ENCODE measurements at regions not wholly inside any gene's neighbourhood (a gene's known extent, or its start where the extent isn't known, plus 50 kb on each side); places are given as distances from the start of the nearest gene placed in this dataset.

GRCh38 chr10:28135258-28135657 is 136.4 kb upstream of the ODAD2 start:
- H3K4me1 Mint-ChIP-seq (ENCODE audit: low read depth) = peaks cover 3% of the 10 kb centered on the region
- TF ChIP-seq CTCF (IDR thresholded peaks at IDR 0.05) = no peak
- intact Hi-C loops (cut with micrococcal nuclease) = no loop called here
- no peak overlapping the region for H3K27ac Mint-ChIP-seq
- POLR2A ChIA-PET = no interaction called here
- H3K9me3 Mint-ChIP-seq = peaks cover 23% of the 10 kb centered on the region
- peaks cover 39% of the 10 kb centered on the region for H3K36me3 Mint-ChIP-seq (ENCODE audit: low read depth)
- no peak for ATAC-seq
- no peak overlapping the region for H3K4me3 Mint-ChIP-seq
- no peaks in the 10 kb centered on the region for H3K27me3 Mint-ChIP-seq
- no peak for DNase-seq
- CTCF ChIA-PET = no interaction called here

GRCh38 chr10:28130267-28130666 is 131.4 kb upstream of the ODAD2 start:
- H3K27ac Mint-ChIP-seq = no peak overlapping the region
- ATAC-seq (no peak), DNase-seq (no peak)
- TF ChIP-seq CTCF (IDR thresholded peaks at IDR 0.05) = no peak
- CTCF ChIA-PET = no interaction called here
- H3K27me3 Mint-ChIP-seq = no peaks in the 10 kb centered on the region
- POLR2A ChIA-PET = interaction anchor here (0.6 kb wide), 1 partner anchor 47 kb away, joined by 3 read pairs; no protein-coding TSS in a partner anchor
- peaks cover 30% of the 10 kb centered on the region for H3K36me3 Mint-ChIP-seq (ENCODE audit: low read depth)
- peaks cover 7% of the 10 kb centered on the region for H3K4me1 Mint-ChIP-seq (ENCODE audit: low read depth)
- H3K9me3 Mint-ChIP-seq = peaks cover 14% of the 10 kb centered on the region
- intact Hi-C loops (cut with micrococcal nuclease) = no loop called here
- H3K4me3 Mint-ChIP-seq = no peak overlapping the region

GRCh38 chr10:28127881-28128280 is 129.0 kb upstream of the ODAD2 start:
- Mint-ChIP-seq H3K4me1 (ENCODE audit: low read depth) (peaks cover 9% of the 10 kb centered on the region), H3K9me3 (peaks cover 5% of the 10 kb centered on the region), H3K27ac (no peak overlapping the region), H3K27me3 (no peaks in the 10 kb centered on the region), H3K4me3 (no peak overlapping the region), H3K36me3 (ENCODE audit: low read depth) (peaks cover 22% of the 10 kb centered on the region)
- CTCF ChIA-PET = no interaction called here
- ATAC-seq (peak; percentile 42), DNase-seq (no peak)
- no peak for TF ChIP-seq CTCF (IDR thresholded peaks at IDR 0.05)
- intact Hi-C loops (cut with micrococcal nuclease) = no loop called here
- POLR2A ChIA-PET = interaction anchor here (0.7 kb wide), 1 partner anchor 461 kb away, joined by 3 read pairs; no protein-coding TSS in a partner anchor

DNA sequence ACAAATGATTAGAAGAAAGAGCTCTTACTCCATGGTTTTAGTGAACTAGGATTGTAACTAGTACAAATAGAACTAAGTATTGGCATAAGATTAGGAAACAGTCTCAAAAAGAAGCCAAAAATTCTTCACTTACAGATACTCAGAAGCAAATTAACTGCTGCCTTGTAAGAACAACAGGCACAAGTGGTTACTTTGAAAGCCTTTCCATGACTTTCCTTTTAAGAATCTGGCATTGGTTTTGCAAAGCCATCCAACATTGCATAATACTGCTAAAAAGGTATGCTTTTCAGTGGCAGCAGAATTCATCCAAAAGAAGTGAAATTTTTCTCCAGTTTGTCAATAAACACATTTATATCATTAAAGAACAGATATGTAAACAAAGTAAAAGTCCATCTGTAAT is 126.8 kb upstream of the ODAD2 start:
- Mint-ChIP-seq H3K4me1 (ENCODE audit: low read depth) (peaks cover 10% of the 10 kb centered on the region), H3K9me3 (peaks cover 5% of the 10 kb centered on the region), H3K27ac (no peak overlapping the region), H3K27me3 (no peaks in the 10 kb centered on the region), H3K4me3 (no peak overlapping the region), H3K36me3 (ENCODE audit: low read depth) (peaks cover 20% of the 10 kb centered on the region)
- ChIA-PET POLR2A (no interaction called here), CTCF (no interaction called here)
- no peak for TF ChIP-seq CTCF (IDR thresholded peaks at IDR 0.05)
- intact Hi-C loops (cut with micrococcal nuclease) = no loop called here
- no peak for ATAC-seq
- DNase-seq = no peak

- Mint-ChIP-seq H3K36me3 (ENCODE audit: low read depth) (peaks cover 16% of the 10 kb centered on the region), H3K4me3 (no peak overlapping the region), H3K4me1 (ENCODE audit: low read depth) (peaks cover 27% of the 10 kb centered on the region), H3K27ac (peak overlapping the region; percentile 94), H3K27me3 (no peaks in the 10 kb centered on the region), H3K9me3 (no peaks in the 10 kb centered on the region)
- ATAC-seq (no peak), DNase-seq (no peak)
- TF ChIP-seq CTCF (IDR thresholded peaks at IDR 0.05) = no peak
- CTCF ChIA-PET = no interaction called here
- intact Hi-C loops (cut with micrococcal nuclease) = no loop called here
- POLR2A ChIA-PET = no interaction called here
Measured at GRCh38 chr10:28120795-28121194, 121.9 kb upstream of the ODAD2 start.

All from activated CD8-positive, alpha-beta T cell treated with anti-CD3 and anti-CD28 coated beads for 36 hours (primary cell).